ENCODE measurements at regions not wholly inside any gene's neighbourhood (a gene's known extent, or its start where the extent isn't known, plus 50 kb on each side); places are given as distances from the start of the nearest gene placed in this dataset.

DNA sequence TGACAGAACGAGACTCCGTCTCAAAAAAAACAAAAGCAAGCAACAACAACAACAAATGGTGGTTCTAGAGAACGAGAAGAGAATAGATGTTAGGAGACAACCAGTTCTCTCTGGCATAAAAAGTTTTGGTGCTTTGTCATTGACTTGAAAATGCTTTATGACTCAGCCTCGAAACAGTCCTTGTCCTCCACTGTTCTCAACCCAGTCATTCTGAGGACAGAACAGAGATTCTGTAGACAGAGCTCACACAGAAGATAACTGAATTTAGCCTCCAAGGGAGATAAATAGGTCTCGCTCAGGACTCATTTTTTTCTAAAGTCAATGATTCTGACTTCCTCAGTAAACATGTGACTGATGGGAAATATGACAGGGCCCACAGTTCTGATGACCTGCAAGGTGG lies 76.0 kb upstream of the FSTL4 start:
- no peak overlapping the region for H4K8ac ChIP-seq (ENCODE audit: extremely low read depth, insufficient read depth, low read length)
- CTCF ChIA-PET (ENCODE audit: partially characterized antibody) = interaction anchor here (1.1 kb wide), 1 partner anchor 254 kb away, joined by 3 read pairs; no protein-coding TSS in a partner anchor
- DNase-seq (ENCODE audit: low read depth in 1 of 2, low spot score in 2 of 2) = no peak

More for the DNA sequence above, 76.0 kb upstream of the FSTL4 start:
- POLR2A ChIA-PET (ENCODE audit: partially characterized antibody) = interaction anchor here (1.3 kb wide), 1 partner anchor 12 kb away, joined by 3 read pairs; no protein-coding TSS in a partner anchor
- no peak overlapping the region for H4K91ac ChIP-seq (replicated peaks; ENCODE audit: insufficient read length, low read length)
- H2BK20ac ChIP-seq (ENCODE audit: low read length) = no peak overlapping the region
- H2BK12ac ChIP-seq (ENCODE audit: low read depth, low read length) = no peak overlapping the region
- H3K9me3 ChIP-seq (ENCODE audit: insufficient read depth in 2 of 2, low read depth in 1 of 2, low read length in 1 of 2) = no peaks in the 10 kb centered on the region
- H3K79me2 ChIP-seq (ENCODE audit: control insufficient read depth in 1 of 2, insufficient read depth in 2 of 2, low read length in 2 of 2) = no peaks in the 10 kb centered on the region
- no peak for FAIRE-seq
- TF ChIP-seq SUZ12 (IDR thresholded peaks at IDR 0.05; ENCODE audit: low read length) (no peak), GABPA (IDR thresholded peaks at IDR 0.05; ENCODE audit: borderline replicate concordance, insufficient read depth, low read length) (no peak), CHD2 (IDR thresholded peaks at IDR 0.05; ENCODE audit: low read length) (no peak), RBBP5 (IDR thresholded peaks at IDR 0.05; ENCODE audit: borderline replicate concordance, low read depth, low read length) (no peak), POLR2A (IDR thresholded peaks at IDR 0.05; ENCODE audit: control extremely low read depth in 1 of 2, low read depth in 2 of 2, low read length in 2 of 2) (no peak), TBP (IDR thresholded peaks at IDR 0.05; ENCODE audit: low read depth, low read length) (no peak), RNF2 (IDR thresholded peaks at IDR 0.05; ENCODE audit: borderline replicate concordance, low read depth, low read length, missing control alignments, poor library complexity, severe bottlenecking) (no peak), NANOG (IDR thresholded peaks at IDR 0.05; ENCODE audit: insufficient read depth, low read depth, low read length, poor library complexity, severe bottlenecking) (no peak), CBX5 (IDR thresholded peaks at IDR 0.05; ENCODE audit: low read depth, low read length) (no peak), CTBP2 (IDR thresholded peaks at IDR 0.05; ENCODE audit: borderline replicate concordance, insufficient read depth, insufficient read length, low read length) (no peak), EGR1 (IDR thresholded peaks at IDR 0.05; ENCODE audit: borderline replicate concordance, low read depth, low read length) (no peak), FOSL1 (IDR thresholded peaks at IDR 0.05; ENCODE audit: insufficient read depth, low read depth, low read length) (no peak), SIN3A (conservative IDR thresholded peaks at IDR 0.05 in 1 of 2, IDR thresholded peaks at IDR 0.05 in 1 of 2; ENCODE audit: low read depth in 1 of 2, low read length in 2 of 2) (no peak), SP1 (IDR thresholded peaks at IDR 0.05; ENCODE audit: low read depth, low read length) (no peak)
- H3K27ac ChIP-seq (ENCODE audit: low read depth, low read length) = no peak overlapping the region
- WGBS, 2 experiments (ENCODE audit: extremely low coverage in 1 of 2, insufficient coverage in 1 of 2, insufficient read length in 1 of 2, insufficient replicate concordance in 2 of 2, low coverage in 1 of 2, low lambda C conversion rate in 2 of 2, missing lambda C conversion rate in 1 of 2) = 99% methylated on average over 5 of the region's 5 CpGs; no CpG with 5 or more reads in 1 of the 2 experiments
- H3K4me2 ChIP-seq (ENCODE audit: insufficient read depth in 1 of 2, low read depth in 2 of 2, low read length in 2 of 2) = no peak overlapping the region
- H3K9ac ChIP-seq (replicated peaks in 1 of 4; ENCODE audit: extremely low read depth in 1 of 4, low read depth in 3 of 4, low read length in 3 of 4) = no peak overlapping the region
- H2BK15ac ChIP-seq (ENCODE audit: low read length) = no peak overlapping the region
- H3K4ac ChIP-seq (replicated peaks; ENCODE audit: insufficient read length, low read depth, low read length) = no peak overlapping the region
- no peaks in the 10 kb centered on the region for H3K27me3 ChIP-seq (replicated peaks in 1 of 4; ENCODE audit: control insufficient read depth in 3 of 4, extremely low read depth in 1 of 4, insufficient read depth in 3 of 4, low read length in 3 of 4)
- no peaks in the 10 kb centered on the region for H3K79me1 ChIP-seq (ENCODE audit: low read depth, low read length)
- no peak overlapping the region for H3K23ac ChIP-seq (ENCODE audit: insufficient read length)
- H3K4me1 ChIP-seq (replicated peaks in 1 of 4; ENCODE audit: control insufficient read depth in 3 of 4, insufficient read depth in 4 of 4, low read length in 3 of 4) = no peaks in the 10 kb centered on the region
- no peaks in the 10 kb centered on the region for H3K23me2 ChIP-seq (ENCODE audit: low read depth, low read length)
- no peak overlapping the region for H3K56ac ChIP-seq (replicated peaks; ENCODE audit: insufficient read length, low read depth, low read length)
- H2AK5ac ChIP-seq (ENCODE audit: low read depth, low read length) = no peak overlapping the region
- no peak overlapping the region for H3K18ac ChIP-seq (ENCODE audit: extremely low read depth, low read length)
- H2BK5ac ChIP-seq (ENCODE audit: low read depth, low read length) = no peak overlapping the region
- H4K20me1 ChIP-seq (replicated peaks in 1 of 2; ENCODE audit: control insufficient read depth in 1 of 2, insufficient read depth in 2 of 2, low read length in 2 of 2) = peaks cover 0 to 2% of the 10 kb centered on the region in 2 experiments
- H3K4me3 ChIP-seq (ENCODE audit: extremely low read depth in 1 of 4, insufficient read depth in 2 of 4, low read depth in 3 of 4, low read length in 4 of 4) = no peak overlapping the region
- H3K36me3 ChIP-seq (ENCODE audit: control insufficient read depth in 2 of 4, insufficient read depth in 4 of 4, low read length in 3 of 4) = no peaks in the 10 kb centered on the region
- H3K14ac ChIP-seq (ENCODE audit: insufficient read length) = no peak overlapping the region
- H4K5ac ChIP-seq (ENCODE audit: insufficient read length, low read depth, low read length) = no peak overlapping the region
- H2BK120ac ChIP-seq (replicated peaks; ENCODE audit: low read depth, low read length) = no peak overlapping the region
- no peak overlapping the region for H2AFZ ChIP-seq (ENCODE audit: low read length)
